Tibial nerve (tissue), 4 donors: ENCODE measurements at regions not wholly inside any gene's neighbourhood (a gene's known extent, or its start where the extent isn't known, plus 50 kb on each side); places are given as distances from the start of the nearest gene placed in this dataset.
"Not testable (repeated sequence)": the region's sequence is repeated elsewhere in the genome, so short reads cannot be mapped to it uniquely, and the experiment has no call there.

ENCODE experiments used
- DNase-seq, 2 donors: peaks; one replicate each; pipeline ENCODE4 v3.0.0-alpha.2; 2019; ENCODE audit warnings: low spot score in 2 of 2
- H3K27ac ChIP-seq, 4 donors: fragments of 200-600 bp; sonication (generic) in 3 of 4; one replicate each; pipeline ENCODE4 v1.5.1; 2017 to 2019; ENCODE audit warnings: mild to moderate bottlenecking in 1 of 4
- H3K27me3 ChIP-seq, 2 donors: fragments of 200-600 bp; sonication (generic) in 1 of 2; one replicate each; pipeline versions ENCODE4 v1.5.1 to v1.6.0; 2017 to 2019
- H3K36me3 ChIP-seq, 3 donors: fragments of 200-600 bp; sonication (generic); one replicate each; pipeline ENCODE4 v1.5.1; 2018 to 2019
- H3K4me1 ChIP-seq, 4 donors: fragments of 200-600 bp; sonication (generic) in 3 of 4; one replicate each; pipeline ENCODE4 v1.5.1; 2017 to 2019
- H3K4me3 ChIP-seq, 4 donors: fragments of 200-600 bp; sonication (generic) in 3 of 4; one replicate each; pipeline ENCODE4 v1.5.1; 2017 to 2019; ENCODE audit warnings: mild to moderate bottlenecking in 1 of 4, moderate library complexity in 1 of 4
- H3K9me3 ChIP-seq, 4 donors: fragments of 200-600 bp; sonication (generic) in 3 of 4; one replicate each; pipeline ENCODE4 v1.5.1; 2017 to 2019
- CTCF ChIP-seq, 5 experiments: fragments of 200-600 bp in 3 of 5; fragments of 450-650 bp in 2 of 5; sonication (generic) in 3 of 5; IDR thresholded peaks; one replicate each; pipeline ENCODE4 v1.5.1; 2016 to 2019; ENCODE audit warnings: antibody characterized with exemption in 5 of 5, mild to moderate bottlenecking in 3 of 5, moderate library complexity in 2 of 5
- EP300 ChIP-seq, 2 donors: sonication (generic); formaldehyde crosslinking; IDR thresholded peaks; one replicate each; pipeline ENCODE4 v1.6.1; 2017; ENCODE audit warnings: antibody characterized with exemption in 2 of 2, mild to moderate bottlenecking in 1 of 2
- POLR2A ChIP-seq, 2 donors: fragments of 450-650 bp; IDR thresholded peaks; one replicate each; pipeline ENCODE4 v1.6.1; 2017; ENCODE audit warnings: antibody characterized with exemption in 2 of 2, mild to moderate bottlenecking in 2 of 2, moderate library complexity in 2 of 2
- WGBS, 2 donors: methylation state at CpG; one replicate each; pipeline ENCODE4 v1.1.5; 2018; 5-methylcytosine and 5-hydroxymethylcytosine counted together

- DNase-seq = no peak
- Histone ChIP-seq H3K27ac (no peak overlapping the region), H3K4me1 (no peaks in the 10 kb centered on the region), H3K4me3 (no peak overlapping the region), H3K9me3 (peaks cover 0 to 7% (median 2%) of the 10 kb centered on the region in 4 donors), H3K27me3 (no peaks in the 10 kb centered on the region), H3K36me3 (no peaks in the 10 kb centered on the region)
- TF ChIP-seq POLR2A (IDR thresholded peaks at IDR 0.05) (no peak), CTCF (IDR thresholded peaks at IDR 0.05) (no peak), EP300 (IDR thresholded peaks at IDR 0.05) (no peak)
- 44 to 56% methylated on average over 4 of the region's 4 CpGs for WGBS, 2 donors
Measured at GRCh38 chr16:76681296-76681695, 404.1 kb downstream of the CNTNAP4 start.

GRCh38 chr16:76683051-76683450 lies 405.9 kb downstream of the CNTNAP4 start:
- Histone ChIP-seq H3K27me3 (no peaks in the 10 kb centered on the region), H3K9me3 (peaks cover 0 to 7% (median 2%) of the 10 kb centered on the region in 4 donors), H3K4me3 (no peak overlapping the region), H3K4me1 (no peaks in the 10 kb centered on the region), H3K36me3 (no peaks in the 10 kb centered on the region), H3K27ac (no peak overlapping the region)
- 40 to 53% methylated on average over 4 of the region's 4 CpGs for WGBS, 2 donors
- TF ChIP-seq POLR2A (IDR thresholded peaks at IDR 0.05) (no peak), EP300 (IDR thresholded peaks at IDR 0.05) (no peak), CTCF (IDR thresholded peaks at IDR 0.05) (no peak)
- DNase-seq = no peak

GRCh38 chr16:76696876-76697275 lies 419.7 kb downstream of the CNTNAP4 start:
- Histone ChIP-seq H3K9me3 (no peaks in the 10 kb centered on the region), H3K27ac (no peak overlapping the region), H3K4me3 (no peak overlapping the region), H3K27me3 (no peaks in the 10 kb centered on the region), H3K4me1 (no peaks in the 10 kb centered on the region), H3K36me3 (no peaks in the 10 kb centered on the region)
- TF ChIP-seq POLR2A (IDR thresholded peaks at IDR 0.05) = no peak
- no peak for TF ChIP-seq EP300 (IDR thresholded peaks at IDR 0.05)
- TF ChIP-seq CTCF (IDR thresholded peaks at IDR 0.05) = no peak
- WGBS, 2 donors = 28 to 31% methylated on average over 2 of the region's 2 CpGs
- DNase-seq = no peak

- H3K4me3 ChIP-seq = no peak overlapping the region
- no peaks in the 10 kb centered on the region for H3K4me1 ChIP-seq
- DNase-seq = no peak
- H3K27ac ChIP-seq = no peak overlapping the region
- H3K9me3 ChIP-seq = no peaks in the 10 kb centered on the region
- no peaks in the 10 kb centered on the region for H3K36me3 ChIP-seq
- TF ChIP-seq POLR2A (IDR thresholded peaks at IDR 0.05) (no peak), CTCF (IDR thresholded peaks at IDR 0.05) (no peak), EP300 (IDR thresholded peaks at IDR 0.05) (no peak)
- H3K27me3 ChIP-seq = no peaks in the 10 kb centered on the region
Measured at GRCh38 chr16:76705892-76706291, 428.7 kb downstream of the CNTNAP4 start.

- Histone ChIP-seq H3K36me3 (no peaks in the 10 kb centered on the region), H3K4me1 (no peaks in the 10 kb centered on the region), H3K4me3 (no peak overlapping the region), H3K27me3 (no peaks in the 10 kb centered on the region), H3K9me3 (peaks cover 0 to 15% (median 0%) of the 10 kb centered on the region in 4 donors), H3K27ac (no peak overlapping the region)
- no peak for DNase-seq
- 41 to 57% methylated on average over 1 of the region's 1 CpG for WGBS, 2 donors
- TF ChIP-seq EP300 (IDR thresholded peaks at IDR 0.05) = no peak
- no peak for TF ChIP-seq POLR2A (IDR thresholded peaks at IDR 0.05)
- no peak for TF ChIP-seq CTCF (IDR thresholded peaks at IDR 0.05)
Measured at GRCh38 chr16:76713191-76713590, 436.0 kb downstream of the CNTNAP4 start.

GRCh38 chr16:76716251-76716650 lies 439.1 kb downstream of the CNTNAP4 start:
- not testable (repeated sequence) for H3K27me3 ChIP-seq, DNase-seq, H3K4me3 ChIP-seq, H3K36me3 ChIP-seq, H3K27ac ChIP-seq, H3K4me1 ChIP-seq
- peaks cover 0 to 15% (median 0%) of the 10 kb centered on the region in 4 donors for H3K9me3 ChIP-seq
- 98 to 100% methylated on average over 5 of the region's 5 CpGs for WGBS, 2 donors
